HG03558 (cell line): ENCODE measurements at regions not wholly inside any gene's neighbourhood (a gene's known extent, or its start where the extent isn't known, plus 50 kb on each side); places are given as distances from the start of the nearest gene placed in this dataset.

Experiments used
- ATAC-seq: cut with Tn5 transposase; IDR thresholded peaks from one replicate; pipeline ENCODE4 v1.9.1; 2021; ENCODE audit warnings: moderate number of reproducible peaks; ENCODE audit not compliant: unreplicated experiment; ENCODE audit errors: extremely low read depth

DNA sequence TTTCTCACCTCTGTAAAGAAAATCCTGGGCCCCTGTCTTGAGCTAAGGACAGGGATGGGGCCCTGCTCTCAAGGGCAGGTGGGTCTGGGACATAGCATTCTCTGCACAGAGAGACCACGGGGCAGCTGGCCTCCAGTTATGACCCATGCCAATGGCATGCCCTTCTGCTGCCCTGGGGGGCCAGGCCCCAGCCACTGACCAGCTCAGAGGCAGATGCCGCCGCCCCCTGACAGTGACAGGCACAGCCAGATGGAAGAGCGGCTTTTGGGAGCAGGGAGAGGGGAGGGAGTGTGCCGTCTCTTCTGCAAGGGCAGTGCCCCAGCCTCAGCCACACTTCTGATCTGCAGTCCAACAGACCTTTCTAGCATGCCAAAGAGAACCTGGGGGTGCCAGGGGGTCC, 114.8 kb upstream of the NAV2 start:
- no peak for ATAC-seq

DNA sequence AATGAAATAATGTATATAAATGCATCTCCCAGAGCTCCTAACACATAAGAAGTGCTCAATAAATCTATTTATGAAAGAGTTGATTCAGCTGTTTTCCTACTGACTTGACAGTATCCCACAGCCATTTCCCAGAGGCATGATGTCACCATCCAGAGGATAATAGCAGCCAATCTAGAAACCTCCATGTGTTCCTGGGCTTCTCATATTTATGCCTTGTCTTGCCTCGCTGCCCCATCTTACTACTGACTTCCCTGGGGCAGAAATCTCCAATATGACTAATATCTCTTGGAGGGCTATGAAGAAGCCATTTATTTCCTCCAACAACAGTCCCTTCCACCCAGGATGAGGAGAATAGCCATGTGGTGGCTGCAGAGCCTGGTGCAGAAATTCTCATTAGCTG, 115.4 kb upstream of the NAV2 start:
- no peak for ATAC-seq

DNA sequence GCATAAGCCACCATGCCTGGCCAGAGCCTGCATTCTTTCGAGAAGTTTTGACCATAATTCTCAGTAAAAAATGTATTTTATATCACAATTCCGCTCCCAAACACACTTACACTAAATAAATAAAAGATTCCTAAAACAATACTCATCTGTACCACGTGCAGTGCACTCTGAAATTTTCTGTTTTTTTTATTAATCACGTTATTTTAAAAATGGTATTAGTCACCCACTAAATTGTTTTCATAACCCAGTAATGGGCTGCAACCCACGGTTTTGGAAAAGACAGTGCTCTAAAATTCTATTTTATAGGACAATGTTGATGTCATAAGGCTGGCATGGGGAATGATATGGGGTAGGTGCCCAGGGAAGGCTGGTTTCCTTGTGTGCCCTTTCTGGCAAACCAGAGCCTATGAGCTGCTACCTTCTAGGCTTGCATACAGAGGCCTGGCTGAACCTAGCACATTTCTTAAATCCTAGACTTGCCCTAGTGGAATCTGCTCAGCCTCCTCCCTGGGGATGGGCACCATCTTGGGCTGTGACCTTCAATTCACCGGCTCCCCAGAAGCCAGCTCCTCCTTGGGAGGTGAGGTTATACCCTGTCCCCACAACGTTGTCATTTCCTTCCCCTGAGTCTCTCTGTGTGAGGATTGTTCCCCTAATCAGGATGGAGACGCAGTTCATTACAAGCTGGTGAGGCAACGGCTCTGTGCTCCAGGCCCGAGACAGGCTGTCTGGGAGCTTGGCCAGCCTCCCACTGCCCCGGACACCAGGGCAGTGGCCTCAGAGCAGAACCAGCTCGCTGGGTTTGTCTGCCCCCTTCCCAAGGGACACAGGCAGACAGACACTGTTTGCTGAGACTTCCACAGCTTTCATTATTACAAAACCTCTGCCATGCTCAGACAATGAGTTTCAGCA, 116.5 kb upstream of the NAV2 start:
- no peak for ATAC-seq

DNA sequence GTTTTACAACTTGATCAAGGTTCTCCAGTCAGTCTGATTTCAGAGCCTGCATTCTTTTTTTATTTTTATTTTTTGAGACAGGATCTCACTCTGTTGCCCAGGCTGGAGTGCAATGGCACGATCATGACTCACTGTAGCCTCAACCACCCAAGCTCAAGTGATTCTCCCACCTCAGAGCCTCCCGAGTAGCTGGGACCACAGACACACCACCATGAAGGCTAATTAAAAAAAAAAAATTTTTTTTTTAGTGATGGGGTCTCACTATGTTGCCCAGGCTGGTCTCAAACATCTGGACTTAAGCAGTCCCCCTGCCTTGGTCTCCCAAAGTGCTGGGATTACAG, 117.2 kb upstream of the NAV2 start:
- no peak for ATAC-seq

DNA sequence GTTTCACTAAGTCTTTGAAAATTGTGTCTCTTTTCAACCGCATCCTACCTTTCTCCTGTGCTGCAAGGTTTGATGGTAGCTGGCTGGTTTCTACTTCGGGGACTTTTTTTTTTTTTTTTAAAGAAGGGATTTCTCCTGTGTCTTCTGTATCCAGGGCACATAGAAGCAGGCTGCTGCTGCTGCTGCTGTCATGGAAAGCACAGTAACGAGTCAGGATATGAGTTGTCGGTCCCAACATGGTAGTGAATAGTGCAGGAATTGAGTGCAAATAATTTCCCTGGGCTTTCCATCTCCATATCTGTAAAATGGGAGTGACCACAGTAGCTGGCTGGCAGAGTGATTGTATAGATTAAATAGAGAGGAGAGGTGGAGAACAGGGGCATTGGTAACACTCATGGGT, 118.3 kb upstream of the NAV2 start:
- no peak for ATAC-seq

DNA sequence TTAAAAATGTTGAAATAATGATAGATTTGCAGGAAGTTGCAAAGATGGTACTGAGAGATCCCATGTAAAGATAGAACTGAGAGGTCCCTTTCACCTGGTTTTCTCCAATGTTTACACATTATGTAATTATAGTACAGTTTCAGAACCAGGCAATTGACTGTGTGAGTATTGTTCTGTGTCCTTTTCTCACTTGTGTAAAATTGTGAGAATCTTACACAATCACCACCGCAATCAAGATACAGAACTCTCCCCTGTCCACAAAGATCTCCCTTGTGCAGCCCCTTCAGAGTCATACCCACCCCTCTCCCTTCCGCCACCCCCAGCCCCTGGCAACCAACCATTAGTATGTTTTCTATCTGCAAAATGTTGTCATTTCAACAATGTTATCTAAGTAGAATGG, 119.8 kb upstream of the NAV2 start:
- no peak for ATAC-seq

DNA sequence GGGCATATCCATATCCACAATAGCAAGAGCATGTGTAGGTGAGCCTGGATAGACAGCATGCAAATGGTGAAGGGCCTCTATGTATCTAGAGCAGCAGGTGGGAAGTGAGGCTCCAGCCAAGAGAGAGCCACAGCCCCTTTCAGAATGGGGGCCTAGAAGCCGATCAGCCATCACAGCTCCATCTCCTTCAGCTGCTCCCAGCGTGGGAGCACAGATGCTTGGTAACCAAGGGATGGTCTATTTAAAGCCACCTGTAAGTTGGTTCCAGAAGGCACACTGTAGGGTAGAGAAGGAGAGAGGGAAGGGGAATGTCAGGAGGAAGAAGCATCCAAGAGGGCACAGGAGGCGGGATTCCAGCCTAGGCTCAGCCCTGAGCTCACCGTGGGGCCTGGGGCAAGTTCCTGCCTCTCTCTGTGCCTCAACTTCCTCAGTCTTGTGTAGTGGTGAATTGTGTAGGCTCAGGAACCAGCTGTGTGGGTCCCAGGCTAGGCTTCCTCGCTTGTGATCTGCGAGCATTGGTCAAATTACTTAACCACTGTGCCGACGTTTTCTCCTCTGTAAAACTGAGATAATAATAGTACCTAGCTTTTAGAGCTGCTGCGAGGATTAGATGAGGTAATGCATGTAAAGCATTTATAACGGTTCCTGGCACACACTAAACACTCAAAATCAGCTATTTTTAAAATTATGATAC, 122.9 kb upstream of the NAV2 start:
- no peak for ATAC-seq

DNA sequence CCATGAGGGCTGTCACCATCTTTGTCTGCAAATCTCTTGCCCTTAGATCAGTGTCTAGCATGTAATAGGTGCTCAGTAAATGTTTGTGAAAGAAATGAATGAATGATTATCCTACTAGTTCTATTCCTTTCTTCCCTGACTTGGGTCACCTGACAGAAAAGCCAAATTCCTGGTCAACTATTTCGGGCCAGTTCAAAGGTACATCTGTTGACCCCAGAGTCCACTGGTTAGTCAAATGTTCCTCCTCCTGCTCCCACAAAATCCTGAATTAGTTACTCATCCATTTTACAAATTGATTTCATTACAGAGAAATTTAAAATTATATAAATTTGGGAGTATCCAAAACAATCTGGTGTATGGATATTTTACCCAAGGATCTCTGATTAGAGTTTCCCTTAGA, 124.7 kb upstream of the NAV2 start:
- ATAC-seq: no peak

DNA sequence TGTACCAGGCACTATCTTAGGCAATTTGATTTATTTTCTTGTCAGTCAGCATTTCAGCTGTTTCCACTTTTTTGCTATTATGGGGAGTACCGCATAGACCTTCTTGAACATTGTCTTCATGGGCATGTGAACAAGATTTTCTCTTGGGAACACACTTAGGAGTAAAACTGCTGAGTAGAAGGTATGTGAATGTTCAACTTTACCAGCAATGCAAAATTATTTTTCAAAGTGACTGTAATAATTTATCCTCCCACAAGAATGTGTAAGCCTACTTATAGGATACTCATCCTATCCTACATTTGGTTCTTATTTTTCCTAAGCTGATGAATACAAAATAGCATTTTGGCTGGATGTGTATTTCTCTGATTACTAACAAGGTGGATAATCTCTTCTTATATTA, 132.0 kb upstream of the NAV2 start:
- ATAC-seq: no peak

DNA sequence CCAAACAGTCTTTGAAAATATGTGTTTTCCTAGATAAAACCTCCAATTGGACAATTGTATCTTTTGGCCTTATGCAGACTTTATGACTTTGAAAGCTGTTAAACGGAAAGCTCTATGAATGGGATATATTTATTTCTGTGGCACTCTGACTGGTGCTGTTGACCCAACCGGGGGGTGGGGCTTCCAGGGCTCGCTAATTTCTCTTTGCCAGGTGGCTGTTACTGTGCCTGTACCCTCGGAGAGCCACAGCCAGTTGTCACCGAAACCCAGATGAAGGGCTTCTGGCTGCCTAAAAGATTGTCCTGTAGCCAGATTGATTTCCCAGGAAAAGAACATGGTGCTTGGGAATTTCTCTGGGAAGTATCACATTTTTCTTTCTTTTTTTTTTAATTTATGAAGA, 132.7 kb upstream of the NAV2 start:
- ATAC-seq: no peak

DNA sequence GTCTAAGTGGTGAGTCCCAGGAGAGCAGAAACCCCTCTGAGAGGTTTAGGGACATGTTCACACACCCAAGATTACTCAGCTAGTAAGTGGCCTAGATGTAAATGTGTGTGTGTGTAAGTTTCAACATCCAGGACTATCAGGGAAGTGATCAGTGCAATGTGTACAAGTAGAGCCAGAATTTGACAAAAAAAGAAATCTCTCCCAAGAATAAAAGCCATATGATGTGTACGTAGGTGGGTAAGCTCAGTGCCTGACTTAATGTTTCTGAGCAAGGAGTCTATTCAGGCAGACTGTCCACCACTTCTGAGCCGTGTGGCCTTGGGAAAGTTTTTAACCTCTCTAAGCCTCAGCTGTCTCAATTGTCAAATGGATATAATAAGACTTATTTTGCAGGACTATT, 133.8 kb upstream of the NAV2 start:
- ATAC-seq: no peak

DNA sequence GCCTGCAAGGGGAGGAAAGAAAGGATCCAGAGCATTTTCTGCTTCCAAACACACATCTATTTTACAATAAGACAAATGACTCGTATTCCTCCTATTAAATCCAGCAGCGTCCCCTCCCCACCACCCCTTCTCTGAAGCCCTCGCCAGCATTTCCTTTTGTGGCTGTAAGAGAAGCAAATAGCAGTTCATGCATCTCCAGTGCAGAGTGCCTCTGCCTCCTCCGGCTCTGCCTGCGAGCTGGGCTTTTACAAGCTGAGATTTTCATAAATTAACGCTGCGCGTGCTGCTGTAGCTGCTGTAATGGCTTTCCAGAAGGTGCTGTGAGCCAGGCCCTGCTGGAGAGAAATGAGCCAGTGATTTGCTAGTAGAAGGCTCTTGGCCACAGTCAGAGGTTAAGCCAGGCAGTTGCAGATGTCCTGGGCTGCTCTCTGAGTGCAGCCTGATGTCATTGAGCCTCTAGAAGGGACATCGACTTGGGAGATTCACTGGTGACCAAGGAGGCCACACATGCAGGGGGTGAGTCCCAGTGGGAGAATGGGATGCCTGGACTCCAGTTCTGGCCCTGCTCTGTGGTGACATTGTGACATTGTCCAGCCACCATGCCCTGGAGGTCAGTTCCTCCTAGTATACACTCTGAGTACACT, 134.5 kb upstream of the NAV2 start:
- no peak for ATAC-seq

DNA sequence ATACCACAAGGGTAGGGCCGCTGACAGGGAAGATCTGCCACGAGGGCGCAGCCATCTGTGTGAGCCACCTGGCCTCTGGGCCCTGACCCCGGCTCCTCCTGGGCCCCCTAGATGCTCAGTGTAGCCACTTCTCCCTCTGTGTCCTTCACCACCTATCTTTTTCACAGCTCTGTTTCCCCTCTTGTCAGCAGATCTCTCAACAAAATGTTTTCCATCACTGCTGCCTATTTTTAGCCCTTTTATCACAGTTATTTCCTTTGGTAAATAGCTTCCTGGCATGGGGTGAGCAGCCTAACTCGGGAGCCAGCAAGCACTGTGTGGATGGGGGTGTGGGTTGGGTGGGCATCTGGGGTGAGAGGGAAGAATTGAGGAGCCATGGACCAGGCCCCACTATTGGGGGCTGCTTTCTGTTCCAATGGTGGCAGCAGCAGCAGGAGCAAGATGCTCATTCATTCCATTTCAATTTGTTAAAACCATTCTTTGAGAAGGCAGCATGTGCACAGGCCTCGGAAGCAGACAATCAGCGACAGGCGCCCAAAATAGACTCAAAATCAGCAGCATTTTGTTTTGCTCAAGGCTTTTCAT, 135.2 kb upstream of the NAV2 start:
- no peak for ATAC-seq

DNA sequence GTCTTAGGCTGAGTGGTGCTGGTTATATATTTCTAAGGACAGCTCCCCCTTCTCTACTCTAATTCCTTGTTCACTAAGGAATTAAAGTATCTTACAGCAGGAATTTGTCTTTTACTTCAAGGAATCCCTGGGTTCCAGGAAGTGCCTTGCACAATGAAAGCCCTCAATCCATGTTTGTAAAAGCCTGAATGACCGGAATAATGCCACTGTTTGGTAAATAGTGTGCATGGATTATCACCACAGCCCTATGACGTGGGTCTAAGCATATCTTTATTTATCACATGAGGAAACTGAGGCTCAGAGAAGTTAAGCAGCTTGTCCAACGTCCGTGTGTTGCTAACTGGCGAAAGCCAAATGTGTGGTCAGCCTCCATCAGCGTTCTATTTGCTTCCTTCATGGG, 135.7 kb upstream of the NAV2 start:
- no peak for ATAC-seq

DNA sequence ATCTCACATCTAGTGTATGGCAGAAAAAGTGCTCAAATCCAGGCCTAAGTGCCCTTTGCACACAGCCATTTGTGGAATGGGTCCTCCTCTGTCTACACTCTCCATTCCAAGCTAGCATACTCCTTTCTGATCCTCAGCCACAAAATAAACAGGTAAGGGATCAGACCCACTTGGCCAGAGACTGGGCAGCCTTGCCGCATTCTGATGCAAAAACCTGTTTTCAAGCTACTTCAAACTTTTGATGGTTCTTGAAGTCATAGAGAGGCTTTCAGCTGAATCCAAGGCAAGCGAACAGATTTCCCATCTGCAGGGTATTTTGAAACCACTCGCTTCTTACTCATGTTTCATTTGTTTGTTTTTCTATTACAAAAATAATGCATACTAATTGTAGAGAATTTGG, 136.6 kb upstream of the NAV2 start:
- ATAC-seq: no peak

DNA sequence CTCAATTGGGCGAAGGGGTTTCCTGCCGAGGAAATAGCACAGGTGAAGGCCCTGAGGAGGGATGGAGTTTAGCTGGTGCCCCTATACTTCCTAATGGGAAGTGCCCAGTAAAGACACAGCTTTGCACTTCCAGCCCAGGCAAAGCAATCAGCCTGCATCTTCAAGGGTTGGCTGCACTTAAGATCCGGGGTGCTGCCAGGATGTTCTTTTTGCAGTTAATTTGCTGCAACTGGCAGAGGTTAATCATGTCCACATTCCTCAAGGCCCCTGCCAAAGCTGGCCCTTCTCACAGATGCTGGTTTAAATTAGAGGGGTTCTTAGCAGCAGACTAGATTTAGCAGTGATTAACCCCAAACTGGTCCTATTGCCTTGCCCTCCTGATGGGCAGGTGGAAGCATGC, 137.7 kb upstream of the NAV2 start:
- no peak for ATAC-seq

DNA sequence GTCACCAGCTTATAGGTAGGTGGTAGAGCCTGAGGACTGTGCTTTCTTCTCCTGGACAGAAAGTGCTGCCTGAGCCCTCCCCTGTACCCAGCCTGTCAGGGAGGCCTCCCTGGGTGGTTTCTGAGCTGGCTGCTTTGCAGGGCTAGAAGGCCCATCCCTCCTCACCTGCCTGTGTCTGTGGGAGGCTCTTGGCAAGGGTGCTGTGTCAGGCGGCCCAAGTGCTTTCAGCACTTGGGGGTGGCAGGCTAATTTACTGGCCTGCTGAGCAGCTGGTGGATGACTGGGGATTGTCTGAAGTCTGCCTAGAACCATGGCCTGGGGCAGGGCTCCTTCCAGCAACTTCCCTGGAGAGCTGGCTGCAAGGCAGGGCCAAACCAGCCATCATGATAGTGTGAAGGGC, 139.0 kb upstream of the NAV2 start:
- no peak for ATAC-seq

DNA sequence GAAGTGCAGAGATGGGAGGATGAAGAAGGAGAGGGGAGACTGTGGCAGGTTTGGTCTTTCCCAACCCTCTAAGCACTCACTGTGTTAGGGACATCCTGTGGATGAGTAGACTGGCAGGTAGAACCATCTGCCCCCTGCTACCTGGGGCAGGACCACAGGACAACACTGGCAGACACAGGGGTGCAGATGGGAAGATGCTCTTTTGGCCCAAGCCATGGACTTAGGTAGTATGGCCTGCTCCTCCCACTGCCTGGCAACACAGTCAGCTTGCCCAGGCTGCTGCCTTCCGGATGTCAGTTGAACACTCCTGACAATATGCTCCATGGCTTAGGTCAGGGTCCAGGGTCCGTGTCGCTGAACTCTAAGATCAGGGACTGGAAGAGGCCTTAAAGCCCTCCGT, 140.7 kb upstream of the NAV2 start:
- ATAC-seq: no peak

DNA sequence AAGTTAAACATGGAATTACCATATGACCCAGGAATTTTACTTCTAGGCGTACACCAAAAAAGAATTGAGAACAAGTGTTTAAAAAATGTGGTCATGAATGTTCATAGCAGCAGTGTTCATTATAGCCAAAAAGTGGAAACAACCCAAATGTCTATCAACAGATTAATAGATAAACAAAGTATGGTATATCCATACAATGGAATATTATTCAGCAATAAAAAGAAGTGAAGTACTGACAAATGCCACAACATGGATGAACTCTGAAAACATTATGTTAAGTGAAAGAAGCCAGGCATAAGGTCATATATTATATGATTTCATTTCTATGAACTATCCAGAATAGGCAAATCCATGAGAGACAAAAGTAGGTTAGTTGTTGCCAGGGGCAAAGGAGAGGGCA, 141.7 kb upstream of the NAV2 start:
- no peak for ATAC-seq

DNA sequence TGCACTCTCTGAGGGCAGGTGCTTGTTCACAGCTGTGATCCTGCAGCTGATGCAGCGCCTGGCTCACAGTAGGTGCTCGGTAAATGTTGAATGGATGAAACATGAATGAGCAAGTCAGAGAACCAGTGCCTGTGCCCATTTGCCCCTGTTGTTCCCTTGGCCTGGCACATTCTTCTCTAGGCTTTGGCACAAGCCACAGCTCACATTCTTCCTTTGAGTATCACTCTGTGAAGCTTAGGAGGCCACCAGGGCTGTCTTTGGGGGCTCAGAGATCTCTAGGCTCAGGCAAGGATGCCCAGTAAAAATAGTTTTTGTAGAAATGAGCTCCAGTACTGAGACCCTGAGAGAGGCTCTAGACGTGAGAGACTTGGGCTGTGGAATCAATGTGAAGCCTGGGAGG, 144.6 kb upstream of the NAV2 start:
- ATAC-seq: no peak
